ENCODE measurements at regions not wholly inside any gene's neighbourhood (a gene's known extent, or its start where the extent isn't known, plus 50 kb on each side); places are given as distances from the start of the nearest gene placed in this dataset.
A peak's percentile ranks its signal among the peaks of the same experiment; 100 is the strongest.
"Not testable (repeated sequence)": the region's sequence is repeated elsewhere in the genome, so short reads cannot be mapped to it uniquely, and the experiment has no call there.

DNA sequence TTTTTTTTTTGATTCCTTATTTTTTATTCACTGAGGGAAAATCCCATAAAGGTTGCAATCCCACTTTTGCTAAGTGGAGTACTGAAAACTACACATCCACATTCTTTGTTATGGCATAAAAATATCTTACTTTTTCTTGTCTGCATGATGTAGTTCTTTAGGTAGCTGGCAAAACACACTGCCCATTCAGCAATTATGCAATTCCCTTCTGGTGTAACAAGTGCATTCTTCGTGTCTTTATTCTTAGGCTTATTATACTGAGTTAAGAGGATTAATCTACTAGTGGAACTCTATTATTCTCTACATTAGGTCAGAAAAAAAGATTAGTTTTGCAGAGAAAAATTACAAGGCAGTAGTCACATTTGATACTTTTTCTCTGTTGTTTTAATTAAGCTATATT lies 403.8 kb upstream of the GBE1 start:
- no peak for DNase-seq (ENCODE audit: low read depth in 2 of 2)

- no peak for DNase-seq (ENCODE audit: low read depth in 2 of 2)
Observed at GRCh38 chr3:82163907-82164520, 402.6 kb upstream of the GBE1 start.

GRCh38 chr3:82157952-82158351 lies 396.5 kb upstream of the GBE1 start:
- DNase-seq (ENCODE audit: low read depth in 2 of 2), result no peak

- DNase-seq (ENCODE audit: low read depth in 2 of 2), result not testable (repeated sequence)
Observed at GRCh38 chr3:82153892-82154291, 392.4 kb upstream of the GBE1 start.

DNA sequence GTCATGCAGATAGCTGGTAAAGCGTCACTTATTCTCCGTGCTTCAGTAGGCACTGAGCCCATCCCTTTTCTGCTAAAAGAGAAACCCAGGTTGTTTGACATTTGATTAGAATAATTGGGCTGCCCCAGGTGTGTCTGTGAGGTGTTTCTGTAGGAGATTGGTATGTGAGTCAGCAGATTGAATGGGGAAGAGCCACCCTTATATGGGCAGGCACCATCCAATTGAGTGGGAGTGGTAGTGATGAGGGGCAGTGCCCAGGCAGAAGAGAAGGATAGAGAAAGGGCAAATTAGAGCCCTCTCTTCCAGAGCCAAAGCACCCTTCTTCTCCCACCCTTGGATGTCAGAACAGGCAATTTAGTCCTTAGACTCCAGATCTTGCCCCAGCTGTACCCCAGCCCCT lies 384.3 kb upstream of the GBE1 start:
- no peak for DNase-seq (ENCODE audit: low read depth in 2 of 2)

GRCh38 chr3:82144811-82145210 lies 383.4 kb upstream of the GBE1 start:
- DNase-seq (ENCODE audit: low read depth in 2 of 2), result no peak

GRCh38 chr3:82143661-82144412 lies 382.4 kb upstream of the GBE1 start:
- no peak for DNase-seq (ENCODE audit: low read depth in 2 of 2)

DNA sequence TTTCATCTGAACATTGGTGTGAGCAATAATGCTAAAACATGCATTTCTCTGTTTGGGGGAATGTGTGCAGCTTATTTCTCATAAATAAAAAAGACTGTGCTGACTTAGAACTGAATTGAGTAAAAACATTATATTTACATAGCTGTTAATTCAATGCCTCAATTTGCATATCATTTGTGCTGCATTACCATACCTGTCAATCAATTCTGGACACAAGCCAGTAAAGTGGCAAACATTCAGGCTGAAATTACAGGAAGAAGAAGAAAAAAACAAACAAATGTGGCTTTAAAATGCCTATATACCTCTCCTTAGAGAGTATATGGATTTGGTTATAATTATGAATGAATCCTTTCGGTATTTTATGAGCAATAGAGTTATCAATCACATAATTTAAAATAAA lies 380.1 kb upstream of the GBE1 start:
- DNase-seq (ENCODE audit: low read depth in 2 of 2), result no peak

- DNase-seq (ENCODE audit: low read depth in 2 of 2), result no peak
Observed at GRCh38 chr3:82137861-82138260, 376.4 kb upstream of the GBE1 start.

- no peak for DNase-seq (ENCODE audit: low read depth in 2 of 2)
Observed at GRCh38 chr3:82137050-82137449, 375.6 kb upstream of the GBE1 start.

DNA sequence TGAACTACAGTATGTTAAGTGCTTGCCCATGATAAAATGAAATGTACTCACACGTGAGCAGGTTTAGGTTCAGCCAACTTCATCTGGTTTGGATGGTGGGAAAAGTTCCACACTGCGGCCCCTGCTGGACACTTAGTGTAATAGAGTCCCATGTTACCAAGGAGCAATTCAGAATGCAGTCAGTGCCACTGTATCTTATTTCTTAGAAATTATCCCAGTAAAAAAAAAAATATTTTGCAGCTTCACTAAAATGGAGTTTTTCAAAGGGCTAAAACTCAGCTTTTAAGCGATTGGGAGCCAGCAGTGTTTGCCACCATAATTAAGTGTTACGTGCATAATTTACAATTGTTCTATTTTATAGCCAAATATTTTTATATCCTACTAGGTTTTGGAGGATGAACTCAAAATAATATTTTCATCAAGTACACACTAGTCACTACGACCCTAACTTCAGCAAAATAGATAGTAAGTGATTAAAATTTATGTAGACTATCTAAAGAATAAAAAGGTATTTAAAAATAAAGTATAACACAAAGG lies 371.7 kb upstream of the GBE1 start:
- DNase-seq (ENCODE audit: low read depth in 2 of 2), result peak in 1 of 2 donors; percentile 2

GRCh38 chr3:82132210-82133069 lies 371.0 kb upstream of the GBE1 start:
- no peak for DNase-seq (ENCODE audit: low read depth in 2 of 2)

DNA sequence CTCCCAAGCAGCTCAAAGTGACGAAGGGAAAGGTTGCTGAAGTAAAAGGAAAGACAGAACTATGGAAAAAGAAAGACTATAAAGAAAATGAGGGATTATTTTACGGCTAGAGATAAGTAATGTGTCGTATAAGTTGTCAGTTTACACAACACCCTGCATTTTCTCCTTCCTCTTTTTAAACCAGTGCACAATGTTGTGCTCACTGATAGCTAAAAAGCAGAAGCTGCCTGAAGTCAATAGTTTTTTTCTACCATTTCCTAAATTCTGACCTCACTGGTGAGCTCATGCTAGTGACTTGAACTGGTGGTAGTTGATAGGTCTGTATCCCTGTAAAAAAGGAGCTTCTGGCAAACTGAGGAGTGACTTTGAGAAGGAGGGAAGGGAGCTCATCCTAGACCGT lies 368.6 kb upstream of the GBE1 start:
- no peak for DNase-seq (ENCODE audit: low read depth in 2 of 2)

DNA sequence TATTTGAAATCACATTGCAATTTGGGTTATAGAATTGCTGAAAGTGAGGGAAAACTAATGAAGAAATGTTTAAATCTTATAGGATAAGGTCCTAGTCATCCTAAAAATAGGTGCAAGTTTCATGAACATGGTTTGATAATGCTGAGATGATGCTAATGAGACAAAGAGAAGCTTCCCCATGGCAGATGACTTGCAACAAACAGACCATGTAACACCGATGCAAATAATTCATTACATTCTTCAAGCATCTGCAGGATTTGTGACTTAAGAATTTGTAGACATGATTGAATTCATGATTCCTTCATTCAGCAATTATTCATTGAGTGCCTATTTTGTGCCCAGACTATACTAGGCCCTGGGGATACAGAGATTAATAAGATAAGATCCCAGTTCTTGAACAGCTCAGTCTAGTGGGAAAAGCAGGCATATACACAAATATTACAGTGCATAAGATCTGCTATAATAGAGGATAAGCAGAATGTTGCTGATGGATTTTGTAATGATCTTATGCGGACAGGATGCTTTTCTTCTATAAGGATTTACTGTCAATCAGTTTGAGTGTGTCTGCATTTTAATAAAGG lies 367.9 kb upstream of the GBE1 start:
- DNase-seq (ENCODE audit: low read depth in 2 of 2), result no peak

DNA sequence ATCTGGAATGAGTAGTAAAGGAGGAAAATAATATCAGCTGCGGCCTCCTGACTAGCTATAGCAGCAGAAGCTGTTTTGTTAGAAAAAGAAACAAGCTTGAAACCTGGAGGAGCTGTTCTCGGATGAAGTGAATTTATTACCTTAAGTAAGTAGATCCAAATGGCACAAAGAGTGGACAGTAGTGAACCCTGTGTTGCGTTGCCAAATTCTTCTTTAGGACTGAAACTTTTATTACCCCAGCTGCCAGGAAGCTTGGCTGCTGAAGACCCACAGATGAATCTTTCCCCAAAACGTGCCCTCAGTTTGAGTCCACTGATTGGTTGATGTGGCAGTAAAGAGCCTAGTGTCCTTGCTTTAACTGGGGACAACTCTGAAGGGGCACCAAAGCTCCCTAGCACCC lies 366.8 kb upstream of the GBE1 start:
- DNase-seq (ENCODE audit: low read depth in 2 of 2), result no peak

DNA sequence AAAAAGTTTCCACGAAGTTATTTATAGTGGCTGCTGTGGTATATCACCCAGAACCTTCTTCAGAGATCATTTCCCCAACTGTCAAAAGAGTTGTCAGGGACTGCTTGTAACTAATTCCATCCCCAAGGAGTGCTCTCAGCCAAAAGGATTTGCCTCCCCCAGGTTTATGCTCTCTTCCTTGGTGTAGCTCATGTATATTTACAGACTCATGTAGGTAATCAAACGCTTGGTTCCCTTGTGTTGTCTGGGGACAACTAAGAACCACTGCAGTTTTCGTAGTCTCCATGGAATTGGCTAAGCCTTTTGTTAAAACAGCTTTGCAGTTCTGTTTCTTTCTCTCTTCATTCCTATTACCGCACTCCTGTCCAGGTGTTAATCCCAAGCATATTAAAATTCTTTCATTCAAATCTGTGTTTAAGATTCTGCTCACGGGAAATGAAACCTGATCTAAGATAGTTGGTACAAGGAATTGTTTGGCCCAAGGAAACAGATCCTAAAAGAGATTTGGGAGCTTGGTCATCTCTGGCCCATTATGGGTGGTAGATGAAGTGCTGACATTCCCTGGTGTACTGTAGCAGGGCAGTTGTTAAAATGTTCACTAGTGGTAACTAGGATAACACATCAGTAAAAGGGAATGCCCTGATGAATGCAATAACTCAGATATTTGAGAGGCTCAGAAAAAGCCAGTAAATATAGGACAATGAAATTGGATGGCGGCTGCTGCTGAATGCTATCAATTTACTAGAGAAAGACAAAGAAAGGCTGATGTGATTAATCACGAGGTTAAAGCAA lies 361.3 kb upstream of the GBE1 start:
- DNase-seq (ENCODE audit: low read depth in 2 of 2), result no peak

- DNase-seq (ENCODE audit: low read depth in 2 of 2), result no peak
Observed at GRCh38 chr3:82114589-82114988, 353.1 kb upstream of the GBE1 start.

- DNase-seq (ENCODE audit: low read depth in 2 of 2), result not testable (repeated sequence)
Observed at GRCh38 chr3:82110721-82111120, 349.3 kb upstream of the GBE1 start.

- DNase-seq (ENCODE audit: low read depth in 2 of 2), result no peak
Observed at GRCh38 chr3:82103241-82103640, 341.8 kb upstream of the GBE1 start.

GRCh38 chr3:82100378-82100777 lies 338.9 kb upstream of the GBE1 start:
- DNase-seq (ENCODE audit: low read depth in 2 of 2), result no peak

- no peak for DNase-seq (ENCODE audit: low read depth in 2 of 2)
Observed at GRCh38 chr3:82093641-82094040, 332.2 kb upstream of the GBE1 start.

Data from stimulated activated CD8-positive, alpha-beta memory T cell treated with anti-CD3 and anti-CD28 coated beads, Interleukin-15, amount 100 ng/mL, for 48 hours (primary cell).